GM10266 (cell line): ENCODE measurements at regions not wholly inside any gene's neighbourhood (a gene's known extent, or its start where the extent isn't known, plus 50 kb on each side); places are given as distances from the start of the nearest gene placed in this dataset.

Experiments
- DNase-seq: peaks from one replicate; pipeline ENCODE4 v3.0.0; 2012; ENCODE audit errors: extremely low spot score
- CTCF ChIP-seq: IDR thresholded peaks from 2 replicates; pipeline ENCODE4 v1.5.1; 2012; ENCODE audit warnings: mild to moderate bottlenecking, low read depth; ENCODE audit not compliant: control insufficient read depth, insufficient read depth; ENCODE audit errors: missing control alignments

GRCh38 chr3:111269777-111270176, 198.2 kb downstream of the NECTIN3 start:
- no peak for TF ChIP-seq CTCF
- no peak for DNase-seq

- DNase-seq, result no peak
- TF ChIP-seq CTCF, result no peak
These were observed 205.6 kb downstream of the NECTIN3 start for GRCh38 chr3:111277226-111277625.

GRCh38 chr3:111278959-111279358, 207.3 kb downstream of the NECTIN3 start:
- TF ChIP-seq CTCF, result no peak
- DNase-seq, result no peak

GRCh38 chr3:111282024-111282423, 210.4 kb downstream of the NECTIN3 start:
- no peak for TF ChIP-seq CTCF
- DNase-seq, result no peak

GRCh38 chr3:111283165-111283564, 211.5 kb downstream of the NECTIN3 start:
- no peak for TF ChIP-seq CTCF
- no peak for DNase-seq

GRCh38 chr3:111284503-111285183, 213.0 kb downstream of the NECTIN3 start:
- no peak for DNase-seq
- no peak for TF ChIP-seq CTCF

GRCh38 chr3:111285184-111285538, 213.5 kb downstream of the NECTIN3 start:
- TF ChIP-seq CTCF, result no peak
- no peak for DNase-seq
